ENCODE measurements at regions not wholly inside any gene's neighbourhood (a gene's known extent, or its start where the extent isn't known, plus 50 kb on each side); places are given as distances from the start of the nearest gene placed in this dataset.

- TF ChIP-seq, protein P1, sequence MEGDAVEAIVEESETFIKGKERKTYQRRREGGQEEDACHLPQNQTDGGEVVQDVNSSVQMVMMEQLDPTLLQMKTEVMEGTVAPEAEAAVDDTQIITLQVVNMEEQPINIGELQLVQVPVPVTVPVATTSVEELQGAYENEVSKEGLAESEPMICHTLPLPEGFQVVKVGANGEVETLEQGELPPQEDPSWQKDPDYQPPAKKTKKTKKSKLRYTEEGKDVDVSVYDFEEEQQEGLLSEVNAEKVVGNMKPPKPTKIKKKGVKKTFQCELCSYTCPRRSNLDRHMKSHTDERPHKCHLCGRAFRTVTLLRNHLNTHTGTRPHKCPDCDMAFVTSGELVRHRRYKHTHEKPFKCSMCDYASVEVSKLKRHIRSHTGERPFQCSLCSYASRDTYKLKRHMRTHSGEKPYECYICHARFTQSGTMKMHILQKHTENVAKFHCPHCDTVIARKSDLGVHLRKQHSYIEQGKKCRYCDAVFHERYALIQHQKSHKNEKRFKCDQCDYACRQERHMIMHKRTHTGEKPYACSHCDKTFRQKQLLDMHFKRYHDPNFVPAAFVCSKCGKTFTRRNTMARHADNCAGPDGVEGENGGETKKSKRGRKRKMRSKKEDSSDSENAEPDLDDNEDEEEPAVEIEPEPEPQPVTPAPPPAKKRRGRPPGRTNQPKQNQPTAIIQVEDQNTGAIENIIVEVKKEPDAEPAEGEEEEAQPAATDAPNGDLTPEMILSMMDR (conservative IDR thresholded peaks at IDR 0.05) = no peak
- no peak for TF ChIP-seq EZH2 (IDR thresholded peaks at IDR 0.05; ENCODE audit: low read depth)
Measured at GRCh38 chr12:91601054-91601453, 418.4 kb upstream of the DCN start.

All from PC-9 (cell line).